GM19035 (cell line): ENCODE measurements at regions not wholly inside any gene's neighbourhood (a gene's known extent, or its start where the extent isn't known, plus 50 kb on each side); places are given as distances from the start of the nearest gene placed in this dataset.

Experiments used
- ATAC-seq: cut with Tn5 transposase; IDR thresholded peaks from one replicate; pipeline ENCODE4 v1.9.1; 2021; ENCODE audit not compliant: unreplicated experiment

GRCh38 chr11:15378941-15379340 is 264.2 kb downstream of the INSC start:
- ATAC-seq: no peak

- no peak for ATAC-seq
Measured at GRCh38 chr11:15379483-15379882, 264.8 kb downstream of the INSC start.

GRCh38 chr11:15390857-15391256 is 276.1 kb downstream of the INSC start:
- no peak for ATAC-seq

GRCh38 chr11:15396778-15397177 is 282.1 kb downstream of the INSC start:
- ATAC-seq: no peak

- ATAC-seq: no peak
Measured at GRCh38 chr11:15406851-15407351, 292.2 kb downstream of the INSC start.

GRCh38 chr11:15412054-15412453 is 297.3 kb downstream of the INSC start:
- peak; percentile 54 for ATAC-seq

- no peak for ATAC-seq
Measured at GRCh38 chr11:15418921-15419320, 304.2 kb downstream of the INSC start.

- ATAC-seq: no peak
Measured at GRCh38 chr11:15419696-15420095, 305.0 kb downstream of the INSC start.

- no peak for ATAC-seq
Measured at GRCh38 chr11:15430381-15430780, 315.7 kb downstream of the INSC start.

- ATAC-seq: no peak
Measured at GRCh38 chr11:15434529-15434928, 319.8 kb downstream of the INSC start.

- ATAC-seq: no peak
Measured at GRCh38 chr11:15446315-15446714, 331.6 kb downstream of the INSC start.

- no peak for ATAC-seq
Measured at GRCh38 chr11:15446929-15447328, 332.2 kb downstream of the INSC start.

GRCh38 chr11:15451713-15452112 is 337.0 kb downstream of the INSC start:
- ATAC-seq: no peak

- no peak for ATAC-seq
Measured at GRCh38 chr11:15453211-15453765, 338.6 kb downstream of the INSC start.

GRCh38 chr11:15468466-15468865 is 353.7 kb downstream of the INSC start:
- ATAC-seq: no peak

- ATAC-seq: no peak
Measured at GRCh38 chr11:15471048-15471894, 356.5 kb downstream of the INSC start.

GRCh38 chr11:15471895-15472799 is 357.4 kb downstream of the INSC start:
- ATAC-seq: no peak

GRCh38 chr11:15473954-15474837 is 359.5 kb downstream of the INSC start:
- ATAC-seq: peak; percentile 80

GRCh38 chr11:15476371-15476917 is 361.7 kb downstream of the INSC start:
- no peak for ATAC-seq

GRCh38 chr11:15481871-15482270 is 367.1 kb downstream of the INSC start:
- ATAC-seq: no peak
